GM23338 (cell line): ENCODE measurements at regions not wholly inside any gene's neighbourhood (a gene's known extent, or its start where the extent isn't known, plus 50 kb on each side); places are given as distances from the start of the nearest gene placed in this dataset.

ENCODE experiments used
- ATAC-seq: fragments of 200-7000 bp; cut with Tn5 transposase; 3 replicates; pipeline ENCODE4 v1.9.1; 2020
- DNase-seq: peaks from one replicate; pipeline ENCODE4 v3.0.0-alpha.2; 2015; ENCODE audit warnings: low spot score
- H2AFZ ChIP-seq: fragments of 200-600 bp; sonication (generic); 2 replicates; pipeline ENCODE4 v1.8.0; 2016; ENCODE audit warnings: antibody characterized with exemption, mild to moderate bottlenecking, moderate library complexity
- H3F3A ChIP-seq: fragments of 200-600 bp; sonication (generic); replicated peaks from 2 replicates; pipeline ENCODE4 v1.8.0; 2017; ENCODE audit warnings: antibody characterized with exemption, mixed run types, low read depth
- H3K27ac ChIP-seq: fragments of 200-600 bp; sonication (generic); 2 replicates; pipeline ENCODE4 v1.6.1; 2016; ENCODE audit warnings: low read depth
- H3K27me3 ChIP-seq: fragments of 200-600 bp; sonication (generic); 2 replicates; pipeline ENCODE4 v1.8.0; 2016; ENCODE audit warnings: mild to moderate bottlenecking, mixed run types, moderate library complexity; ENCODE audit not compliant: insufficient read depth
- H3K36me3 ChIP-seq: fragments of 200-600 bp; sonication (generic); 2 replicates; pipeline ENCODE4 v1.8.0; 2016; ENCODE audit warnings: mild to moderate bottlenecking; ENCODE audit not compliant: insufficient read depth
- H3K4me1 ChIP-seq: fragments of 200-600 bp; sonication (generic); 2 replicates; pipeline ENCODE4 v1.8.0; 2016; ENCODE audit warnings: mild to moderate bottlenecking, moderate library complexity; ENCODE audit not compliant: insufficient read depth
- H3K4me2 ChIP-seq: fragments of 200-600 bp; sonication (generic); 2 replicates; pipeline ENCODE4 v1.7.1; 2017; ENCODE audit warnings: mixed run types
- H3K4me3 ChIP-seq: fragments of 200-600 bp; sonication (generic); 2 replicates; pipeline ENCODE4 v1.6.1; 2016; ENCODE audit warnings: mixed run types
- H3K79me2 ChIP-seq: fragments of 200-600 bp; sonication (generic); replicated peaks from 2 replicates; pipeline ENCODE4 v1.8.0; 2017; ENCODE audit warnings: mild to moderate bottlenecking; ENCODE audit not compliant: insufficient read depth
- H3K9me2 ChIP-seq: fragments of 200-600 bp; sonication (generic); 2 replicates; pipeline ENCODE4 v1.8.0; 2017; ENCODE audit not compliant: insufficient read depth
- H4K20me1 ChIP-seq: fragments of 200-600 bp; sonication (generic); replicated peaks from 2 replicates; pipeline ENCODE4 v1.8.0; 2017; ENCODE audit warnings: mild to moderate bottlenecking; ENCODE audit not compliant: insufficient read depth
- H3K27ac Mint-ChIP-seq: 2 replicates; pipeline ENCODE4 v1.8.0; 2020; ENCODE audit warnings: inconsistent platforms, mild to moderate bottlenecking, moderate library complexity, mixed read lengths
- H3K27me3 Mint-ChIP-seq: 3 replicates; pipeline ENCODE4 v1.8.0; 2022; ENCODE audit warnings: low read depth, mild to moderate bottlenecking, moderate library complexity, mixed read lengths, inconsistent platforms; ENCODE audit not compliant: insufficient read depth, poor library complexity
- H3K36me3 Mint-ChIP-seq: 3 replicates; pipeline ENCODE4 v1.8.0; 2021; ENCODE audit warnings: low read depth, mild to moderate bottlenecking, inconsistent platforms, moderate library complexity, mixed read lengths
- H3K4me1 Mint-ChIP-seq: 3 replicates; pipeline ENCODE4 v1.8.0; 2020; ENCODE audit warnings: mild to moderate bottlenecking, inconsistent platforms, mixed read lengths
- H3K4me3 Mint-ChIP-seq: 3 replicates; pipeline ENCODE4 v1.8.0; 2021; ENCODE audit warnings: moderate library complexity, mild to moderate bottlenecking, inconsistent platforms, mixed read lengths
- H3K9me3 Mint-ChIP-seq: 3 replicates; pipeline ENCODE4 v1.8.0; 2020; ENCODE audit warnings: moderate library complexity, mild to moderate bottlenecking, inconsistent platforms, mixed read lengths
- CREB1 ChIP-seq: fragments of 250-450 bp; sonication (Bioruptor Pico); IDR thresholded peaks from 2 replicates; pipeline ENCODE4 v1.5.0; 2020; ENCODE audit warnings: low read depth, mild to moderate bottlenecking, moderate library complexity
- CTCF ChIP-seq, 2 experiments: fragments of 200-600 bp in 1 of 2; sonication (generic) in 1 of 2; conservative IDR thresholded peaks; 2 replicates each; pipeline versions ENCODE4 v1.5.1 to v1.6.1; 2016 to 2017; ENCODE audit warnings: antibody characterized with exemption in 2 of 2, low read depth in 2 of 2, mild to moderate bottlenecking in 2 of 2, moderate library complexity in 1 of 2
- EZH2phosphoT487 ChIP-seq: fragments of 200-600 bp; sonication (generic); IDR thresholded peaks from one replicate; pipeline ENCODE4 v1.8.1; 2018; ENCODE audit warnings: antibody characterized with exemption; ENCODE audit not compliant: unreplicated experiment
- JUNB ChIP-seq: IDR thresholded peaks from one replicate; pipeline ENCODE4 v1.6.1; 2016; ENCODE audit warnings: antibody characterized with exemption; ENCODE audit not compliant: unreplicated experiment
- NANOG ChIP-seq: IDR thresholded peaks from 2 replicates; pipeline ENCODE4 v1.6.1; 2016; ENCODE audit warnings: antibody characterized with exemption, borderline replicate concordance
- POLR2AphosphoS5 ChIP-seq: IDR thresholded peaks from 2 replicates; pipeline ENCODE4 v1.6.1; 2016; ENCODE audit warnings: antibody characterized with exemption, low read depth
- ZNF331 ChIP-seq: fragments of 250-450 bp; sonication (Bioruptor Pico); IDR thresholded peaks from 2 replicates; pipeline ENCODE4 v1.5.0; 2020; ENCODE audit warnings: low read depth, mild to moderate bottlenecking, moderate library complexity
- TF ChIP-seq, protein P1 (sequence below): fragments of 250-450 bp; sonication (Bioruptor Pico); IDR thresholded peaks from 2 replicates; pipeline ENCODE4 v1.5.0; 2020; ENCODE audit warnings: mild to moderate bottlenecking, moderate library complexity

GRCh38 chr22:22070371-22070824, 87.8 kb upstream of the TOP3B start:
- Mint-ChIP-seq H3K27me3 (peaks cover 94% of the 10 kb centered on the region), H3K9me3 (0 out of 3 replicates have a peak, but pooled peaks cover 1% of the 10 kb centered on the region), H3K4me3 (no peak overlapping the region), H3K27ac (no peak overlapping the region), H3K36me3 (no peaks in the 10 kb centered on the region; the same call in 2 of the 3 replicates), H3K4me1 (no peaks in the 10 kb centered on the region)
- Histone ChIP-seq H3K79me2 (no peaks in the 10 kb centered on the region), H3K4me1 (no peaks in the 10 kb centered on the region), H4K20me1 (no peaks in the 10 kb centered on the region; the same call in 1 of the 2 replicates), H2AFZ (no peak overlapping the region), H3K4me2 (no peak overlapping the region), H3K4me3 (no peak overlapping the region), H3K27me3 (peaks cover 100% of the 10 kb centered on the region), H3F3A (no peaks in the 10 kb centered on the region), H3K36me3 (no peaks in the 10 kb centered on the region), H3K27ac (no peak overlapping the region), H3K9me2 (no peaks in the 10 kb centered on the region)
- no peak for DNase-seq
- ATAC-seq = no peak
- no peak for TF ChIP-seq EZH2phosphoT487
- TF ChIP-seq POLR2AphosphoS5 = no peak
- TF ChIP-seq CTCF (conservative IDR thresholded peaks at IDR 0.05; ENCODE audit: low read depth in 2 of 2) = 0 out of 4 replicates have a peak, but pooled peaks of 1 of the 2 experiments have one; percentile 0
- no peak for TF ChIP-seq ZNF331 (CRISPR knock-in tag)
- no peak for TF ChIP-seq CREB1 (CRISPR knock-in tag)

GRCh38 chr22:22069450-22070370, 87.1 kb upstream of the TOP3B start:
- Mint-ChIP-seq H3K9me3 (0 out of 3 replicates have a peak, but pooled peaks cover 3% of the 10 kb centered on the region), H3K36me3 (no peaks in the 10 kb centered on the region; the same call in 2 of the 3 replicates), H3K27me3 (peaks cover 94% of the 10 kb centered on the region), H3K27ac (no peak overlapping the region), H3K4me3 (no peak overlapping the region), H3K4me1 (no peaks in the 10 kb centered on the region)
- Histone ChIP-seq H3F3A (no peaks in the 10 kb centered on the region), H2AFZ (no peak overlapping the region), H3K36me3 (no peaks in the 10 kb centered on the region), H3K27me3 (peaks cover 100% of the 10 kb centered on the region), H3K79me2 (no peaks in the 10 kb centered on the region), H4K20me1 (no peaks in the 10 kb centered on the region; the same call in 1 of the 2 replicates), H3K27ac (no peak overlapping the region), H3K4me1 (no peaks in the 10 kb centered on the region), H3K4me3 (no peak overlapping the region), H3K9me2 (no peaks in the 10 kb centered on the region), H3K4me2 (no peak overlapping the region)
- DNase-seq (peak; percentile 22), ATAC-seq (peak; percentile 65)
- no peak for TF ChIP-seq JUNB
- TF ChIP-seq, protein P1, sequence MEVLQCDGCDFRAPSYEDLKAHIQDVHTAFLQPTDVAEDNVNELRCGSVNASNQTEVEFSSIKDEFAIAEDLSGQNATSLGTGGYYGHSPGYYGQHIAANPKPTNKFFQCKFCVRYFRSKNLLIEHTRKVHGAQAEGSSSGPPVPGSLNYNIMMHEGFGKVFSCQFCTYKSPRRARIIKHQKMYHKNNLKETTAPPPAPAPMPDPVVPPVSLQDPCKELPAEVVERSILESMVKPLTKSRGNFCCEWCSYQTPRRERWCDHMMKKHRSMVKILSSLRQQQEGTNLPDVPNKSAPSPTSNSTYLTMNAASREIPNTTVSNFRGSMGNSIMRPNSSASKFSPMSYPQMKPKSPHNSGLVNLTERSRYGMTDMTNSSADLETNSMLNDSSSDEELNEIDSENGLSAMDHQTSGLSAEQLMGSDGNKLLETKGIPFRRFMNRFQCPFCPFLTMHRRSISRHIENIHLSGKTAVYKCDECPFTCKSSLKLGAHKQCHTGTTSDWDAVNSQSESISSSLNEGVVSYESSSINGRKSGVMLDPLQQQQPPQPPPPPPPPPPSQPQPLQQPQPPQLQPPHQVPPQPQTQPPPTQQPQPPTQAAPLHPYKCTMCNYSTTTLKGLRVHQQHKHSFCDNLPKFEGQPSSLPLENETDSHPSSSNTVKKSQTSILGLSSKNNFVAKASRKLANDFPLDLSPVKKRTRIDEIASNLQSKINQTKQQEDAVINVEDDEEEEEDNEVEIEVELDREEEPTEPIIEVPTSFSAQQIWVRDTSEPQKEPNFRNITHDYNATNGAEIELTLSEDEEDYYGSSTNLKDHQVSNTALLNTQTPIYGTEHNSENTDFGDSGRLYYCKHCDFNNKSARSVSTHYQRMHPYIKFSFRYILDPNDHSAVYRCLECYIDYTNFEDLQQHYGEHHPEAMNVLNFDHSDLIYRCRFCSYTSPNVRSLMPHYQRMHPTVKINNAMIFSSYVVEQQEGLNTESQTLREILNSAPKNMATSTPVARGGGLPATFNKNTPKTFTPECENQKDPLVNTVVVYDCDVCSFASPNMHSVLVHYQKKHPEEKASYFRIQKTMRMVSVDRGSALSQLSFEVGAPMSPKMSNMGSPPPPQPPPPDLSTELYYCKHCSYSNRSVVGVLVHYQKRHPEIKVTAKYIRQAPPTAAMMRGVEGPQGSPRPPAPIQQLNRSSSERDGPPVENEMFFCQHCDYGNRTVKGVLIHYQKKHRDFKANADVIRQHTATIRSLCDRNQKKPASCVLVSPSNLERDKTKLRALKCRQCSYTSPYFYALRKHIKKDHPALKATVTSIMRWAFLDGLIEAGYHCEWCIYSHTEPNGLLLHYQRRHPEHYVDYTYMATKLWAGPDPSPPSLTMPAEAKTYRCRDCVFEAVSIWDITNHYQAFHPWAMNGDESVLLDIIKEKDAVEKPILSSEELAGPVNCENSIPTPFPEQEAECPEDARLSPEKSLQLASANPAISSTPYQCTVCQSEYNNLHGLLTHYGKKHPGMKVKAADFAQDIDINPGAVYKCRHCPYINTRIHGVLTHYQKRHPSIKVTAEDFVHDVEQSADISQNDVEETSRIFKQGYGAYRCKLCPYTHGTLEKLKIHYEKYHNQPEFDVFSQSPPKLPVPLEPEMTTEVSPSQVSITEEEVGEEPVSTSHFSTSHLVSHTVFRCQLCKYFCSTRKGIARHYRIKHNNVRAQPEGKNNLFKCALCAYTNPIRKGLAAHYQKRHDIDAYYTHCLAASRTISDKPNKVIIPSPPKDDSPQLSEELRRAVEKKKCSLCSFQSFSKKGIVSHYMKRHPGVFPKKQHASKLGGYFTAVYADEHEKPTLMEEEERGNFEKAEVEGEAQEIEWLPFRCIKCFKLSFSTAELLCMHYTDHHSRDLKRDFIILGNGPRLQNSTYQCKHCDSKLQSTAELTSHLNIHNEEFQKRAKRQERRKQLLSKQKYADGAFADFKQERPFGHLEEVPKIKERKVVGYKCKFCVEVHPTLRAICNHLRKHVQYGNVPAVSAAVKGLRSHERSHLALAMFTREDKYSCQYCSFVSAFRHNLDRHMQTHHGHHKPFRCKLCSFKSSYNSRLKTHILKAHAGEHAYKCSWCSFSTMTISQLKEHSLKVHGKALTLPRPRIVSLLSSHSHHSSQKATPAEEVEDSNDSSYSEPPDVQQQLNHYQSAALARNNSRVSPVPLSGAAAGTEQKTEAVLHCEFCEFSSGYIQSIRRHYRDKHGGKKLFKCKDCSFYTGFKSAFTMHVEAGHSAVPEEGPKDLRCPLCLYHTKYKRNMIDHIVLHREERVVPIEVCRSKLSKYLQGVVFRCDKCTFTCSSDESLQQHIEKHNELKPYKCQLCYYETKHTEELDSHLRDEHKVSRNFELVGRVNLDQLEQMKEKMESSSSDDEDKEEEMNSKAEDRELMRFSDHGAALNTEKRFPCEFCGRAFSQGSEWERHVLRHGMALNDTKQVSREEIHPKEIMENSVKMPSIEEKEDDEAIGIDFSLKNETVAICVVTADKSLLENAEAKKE (CRISPR knock-in tag) = no peak
- TF ChIP-seq NANOG = no peak
- TF ChIP-seq POLR2AphosphoS5 = no peak
- TF ChIP-seq EZH2phosphoT487 = no peak
